Mesenchymal stem cell (in vitro differentiated cells and primary cell): ENCODE measurements at regions not wholly inside any gene's neighbourhood (a gene's known extent, or its start where the extent isn't known, plus 50 kb on each side); places are given as distances from the start of the nearest gene placed in this dataset.
"Not testable (repeated sequence)": the region's sequence is repeated elsewhere in the genome, so short reads cannot be mapped to it uniquely, and the experiment has no call there.

Source experiments
- DNase-seq: peaks from one replicate; pipeline ENCODE4 v3.0.0-alpha.2; 2013
- H2AFZ ChIP-seq: one replicate; pipeline ENCODE4 v1.6.1; 2013; ENCODE audit warnings: low read depth, mild to moderate bottlenecking, control low read depth, inconsistent platforms, low read length, moderate library complexity
- H2AK5ac ChIP-seq: 2 replicates; pipeline ENCODE4 v1.6.1; 2013; ENCODE audit warnings: low read length, moderate library complexity, mild to moderate bottlenecking, inconsistent platforms; ENCODE audit not compliant: severe bottlenecking
- H2BK120ac ChIP-seq: one replicate; pipeline ENCODE4 v1.6.1; 2013; ENCODE audit warnings: low read depth, mild to moderate bottlenecking, inconsistent platforms, low read length, moderate library complexity
- H2BK12ac ChIP-seq, 2 experiments: one replicate each; pipeline ENCODE4 v1.6.1; 2013; ENCODE audit warnings: inconsistent platforms in 2 of 2, low read length in 2 of 2, mild to moderate bottlenecking in 2 of 2, moderate library complexity in 2 of 2, control low read depth in 1 of 2
- H2BK15ac ChIP-seq: one replicate; pipeline ENCODE4 v1.6.1; 2013; ENCODE audit warnings: mild to moderate bottlenecking, low read depth, inconsistent platforms; ENCODE audit not compliant: poor library complexity, severe bottlenecking
- H2BK5ac ChIP-seq: 2 replicates; pipeline ENCODE4 v1.6.1; 2013; ENCODE audit warnings: low read depth, mild to moderate bottlenecking, low read length, control low read depth, inconsistent platforms; ENCODE audit not compliant: poor library complexity, severe bottlenecking
- H3K14ac ChIP-seq, 2 experiments: one replicate each; pipeline ENCODE4 v1.6.1; 2013; ENCODE audit warnings: inconsistent platforms in 2 of 2, low read length in 2 of 2, control low read depth in 1 of 2, mild to moderate bottlenecking in 1 of 2, moderate library complexity in 1 of 2
- H3K18ac ChIP-seq, 2 experiments: one replicate each; pipeline ENCODE4 v1.6.1; 2013; ENCODE audit warnings: inconsistent platforms in 2 of 2, low read length in 2 of 2, control low read depth in 1 of 2, low read depth in 1 of 2, mild to moderate bottlenecking in 1 of 2
- H3K23ac ChIP-seq, 2 experiments: one replicate each; pipeline ENCODE4 v1.6.1; 2013; ENCODE audit warnings: inconsistent platforms in 2 of 2, low read length in 2 of 2, mild to moderate bottlenecking in 2 of 2, moderate library complexity in 2 of 2, control low read depth in 1 of 2
- H3K27ac ChIP-seq: 2 replicates; pipeline ENCODE4 v1.5.1; 2013; ENCODE audit warnings: mild to moderate bottlenecking, moderate library complexity, low read length, control low read depth, inconsistent platforms; ENCODE audit not compliant: poor library complexity, severe bottlenecking
- H3K27me3 ChIP-seq, 2 experiments: 2 replicates each; pipeline versions ENCODE4 v1.6.1 to v1.7.0; 2013; ENCODE audit warnings: low read length in 2 of 2, mild to moderate bottlenecking in 2 of 2, moderate library complexity in 2 of 2, control low read depth in 1 of 2, inconsistent platforms in 1 of 2; ENCODE audit not compliant: control insufficient read depth in 1 of 2, insufficient read depth in 1 of 2
- H3K36me3 ChIP-seq, 2 experiments: 2 replicates each; pipeline versions ENCODE4 v1.6.1 to v1.7.0; 2013; ENCODE audit warnings: low read length in 2 of 2, control low read depth in 1 of 2, inconsistent platforms in 1 of 2, low read depth in 1 of 2, mild to moderate bottlenecking in 1 of 2; ENCODE audit not compliant: insufficient read depth in 2 of 2, control insufficient read depth in 1 of 2
- H3K4ac ChIP-seq, 2 experiments: one replicate each; pipeline ENCODE4 v1.6.1; 2013; ENCODE audit warnings: inconsistent platforms in 2 of 2, low read length in 2 of 2, mild to moderate bottlenecking in 2 of 2, moderate library complexity in 2 of 2, control low read depth in 1 of 2, low read depth in 1 of 2
- H3K4me1 ChIP-seq: 2 replicates; pipeline ENCODE4 v1.6.1; 2013; ENCODE audit warnings: low read depth, low read length, control low read depth; ENCODE audit not compliant: control insufficient read depth, insufficient read depth
- H3K4me2 ChIP-seq: 2 replicates; pipeline ENCODE4 v1.6.1; 2013; ENCODE audit warnings: low read length, mild to moderate bottlenecking, inconsistent platforms; ENCODE audit not compliant: poor library complexity, severe bottlenecking
- H3K4me3 ChIP-seq, 2 experiments: 2 replicates each; pipeline versions ENCODE4 v1.5.1 to v1.7.0; 2013; ENCODE audit warnings: low read length in 2 of 2, mild to moderate bottlenecking in 2 of 2, control low read depth in 1 of 2, low read depth in 1 of 2; ENCODE audit not compliant: insufficient read depth in 1 of 2
- H3K79me1 ChIP-seq: replicated peaks from 2 replicates; pipeline ENCODE4 v1.6.1; 2013; ENCODE audit warnings: mild to moderate bottlenecking, control low read depth, low read length, inconsistent platforms; ENCODE audit not compliant: poor library complexity, severe bottlenecking
- H3K9ac ChIP-seq: 2 replicates; pipeline ENCODE4 v1.7.0; 2013; ENCODE audit warnings: mild to moderate bottlenecking, low read length, moderate library complexity
- H3K9me3 ChIP-seq: 2 replicates; pipeline ENCODE4 v1.7.0; 2013; ENCODE audit warnings: mild to moderate bottlenecking, low read length; ENCODE audit not compliant: control insufficient read depth
- H4K8ac ChIP-seq: one replicate; pipeline ENCODE4 v1.6.1; 2013; ENCODE audit warnings: inconsistent platforms, mild to moderate bottlenecking, low read length, moderate library complexity
- H4K91ac ChIP-seq: one replicate; pipeline ENCODE4 v1.6.1; 2013; ENCODE audit warnings: mild to moderate bottlenecking, low read length, inconsistent platforms
- WGBS: methylation state at CpG from one replicate; pipeline ENCODE4 v1.1.7; 2013; ENCODE audit warnings: mixed read lengths; 5-methylcytosine and 5-hydroxymethylcytosine counted together

DNA sequence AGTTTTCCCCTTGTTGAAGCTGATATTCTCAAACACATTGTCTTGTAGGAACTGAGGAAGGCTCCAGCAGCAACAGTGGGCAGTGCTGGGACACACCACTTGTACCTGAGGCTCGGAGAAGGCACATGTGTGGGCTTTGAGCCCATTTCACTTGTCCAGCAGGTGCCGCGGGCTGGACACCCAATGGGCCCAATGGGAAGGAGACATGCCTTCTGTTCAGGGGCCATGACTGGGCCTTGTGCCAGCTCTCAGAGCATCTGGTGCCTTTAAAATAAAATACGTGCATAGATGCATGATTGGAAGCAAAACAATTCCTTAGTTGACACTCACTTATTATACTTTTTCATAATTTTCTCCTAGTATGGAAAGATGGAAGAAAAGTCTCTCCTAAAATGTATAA is 334.2 kb downstream of the KLF13 start:
- Histone ChIP-seq H2AFZ (no peak overlapping the region), H3K4ac (no peak overlapping the region), H4K8ac (no peak overlapping the region), H3K23ac (no peak overlapping the region), H3K4me1 (no peaks in the 10 kb centered on the region), H3K9me3 (no peaks in the 10 kb centered on the region), H4K91ac (no peak overlapping the region), H2BK5ac (no peak overlapping the region), H3K27me3 (no peaks in the 10 kb centered on the region), H2BK120ac (no peak overlapping the region), H3K36me3 (no peaks in the 10 kb centered on the region), H3K14ac (no peak overlapping the region), H3K79me1 (no peaks in the 10 kb centered on the region), H3K18ac (no peak overlapping the region), H3K4me2 (no peak overlapping the region), H2BK15ac (no peak overlapping the region), H3K9ac (no peak overlapping the region), H2BK12ac (no peak overlapping the region), H3K27ac (no peak overlapping the region), H2AK5ac (no peak overlapping the region), H3K4me3 (no peak overlapping the region)
- WGBS, result 80% methylated on average over 3 of the region's 4 CpGs
- no peak for DNase-seq

DNA sequence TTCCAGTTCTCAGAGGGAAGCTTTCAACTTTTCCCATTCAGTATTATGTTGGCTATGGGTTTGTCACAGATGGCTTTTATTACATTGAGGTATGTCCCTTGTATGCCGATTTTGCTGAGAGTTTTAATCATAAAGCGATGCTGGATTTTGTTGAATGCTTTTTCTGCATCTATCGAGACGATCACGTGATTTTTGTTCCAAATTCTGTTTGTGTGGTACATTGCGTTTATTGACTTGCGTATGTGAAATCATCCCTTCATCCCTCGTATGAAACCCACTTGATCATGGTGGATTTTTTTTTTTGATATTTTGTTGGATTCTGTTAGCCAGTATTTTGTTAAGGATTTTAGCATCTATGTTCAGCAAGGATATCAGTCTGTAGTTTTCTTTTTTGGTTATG is 339.1 kb downstream of the KLF13 start:
- DNase-seq, H4K8ac ChIP-seq, H2AK5ac ChIP-seq, H3K4me3 ChIP-seq, H3K23ac ChIP-seq, H3K9me3 ChIP-seq, H4K91ac ChIP-seq, H2BK5ac ChIP-seq, H3K18ac ChIP-seq, H3K27ac ChIP-seq, H2BK120ac ChIP-seq, H2BK12ac ChIP-seq, H3K4ac ChIP-seq, H3K9ac ChIP-seq, H3K4me1 ChIP-seq, H3K79me1 ChIP-seq, H3K14ac ChIP-seq, H3K4me2 ChIP-seq, H3K27me3 ChIP-seq, H2AFZ ChIP-seq, H2BK15ac ChIP-seq, H3K36me3 ChIP-seq: not testable (repeated sequence)
- 93% methylated on average over 8 of the region's 8 CpGs for WGBS

DNA sequence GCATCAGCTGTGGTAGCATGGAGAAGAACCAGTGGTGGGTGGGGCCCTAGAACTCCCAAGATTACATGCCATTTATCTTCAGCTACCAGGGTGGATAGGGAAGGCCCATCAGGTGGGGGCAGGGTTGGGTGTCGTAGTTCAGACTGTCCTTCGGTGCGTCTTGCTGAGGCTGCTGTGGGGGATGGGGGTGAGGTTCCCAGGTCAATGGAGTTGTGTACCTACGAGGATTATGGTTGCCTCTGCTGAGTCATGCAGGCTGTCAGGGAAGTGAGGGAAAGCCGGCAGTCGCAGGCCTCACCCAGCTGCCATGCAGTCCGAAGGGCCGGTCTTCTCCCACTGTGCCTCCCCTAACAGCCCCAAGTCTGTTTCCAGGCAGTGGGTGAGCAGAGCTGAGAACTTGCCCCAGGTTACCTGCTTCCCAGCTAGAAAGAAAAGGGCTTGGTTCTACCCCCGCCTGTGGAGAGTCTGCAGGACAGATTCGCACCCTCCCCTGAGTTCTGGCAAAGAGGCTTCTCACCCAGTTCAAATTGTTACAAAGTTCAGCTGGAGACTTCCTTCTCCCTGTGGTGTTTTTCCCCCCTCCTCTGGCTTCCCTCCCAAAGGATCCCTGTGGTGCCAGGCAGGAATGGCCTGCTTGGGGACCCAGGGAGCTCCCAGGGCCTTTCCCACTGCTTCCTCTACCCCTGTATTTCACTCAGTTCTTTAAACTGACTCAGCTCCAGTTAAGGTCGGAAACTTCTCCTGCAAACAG is 342.7 kb downstream of the KLF13 start:
- H3K79me1 ChIP-seq, H4K91ac ChIP-seq, H3K4me2 ChIP-seq, H3K18ac ChIP-seq, H3K27me3 ChIP-seq, H3K9ac ChIP-seq, H3K4ac ChIP-seq, H3K4me3 ChIP-seq, H3K36me3 ChIP-seq, H2BK12ac ChIP-seq, H3K4me1 ChIP-seq, H3K27ac ChIP-seq, H2BK120ac ChIP-seq, H3K14ac ChIP-seq, H2AFZ ChIP-seq, H2BK15ac ChIP-seq, H3K23ac ChIP-seq, H3K9me3 ChIP-seq, DNase-seq, H4K8ac ChIP-seq, H2AK5ac ChIP-seq, H2BK5ac ChIP-seq: not testable (repeated sequence)
- 71% methylated on average over 8 of the region's 11 CpGs for WGBS

DNA sequence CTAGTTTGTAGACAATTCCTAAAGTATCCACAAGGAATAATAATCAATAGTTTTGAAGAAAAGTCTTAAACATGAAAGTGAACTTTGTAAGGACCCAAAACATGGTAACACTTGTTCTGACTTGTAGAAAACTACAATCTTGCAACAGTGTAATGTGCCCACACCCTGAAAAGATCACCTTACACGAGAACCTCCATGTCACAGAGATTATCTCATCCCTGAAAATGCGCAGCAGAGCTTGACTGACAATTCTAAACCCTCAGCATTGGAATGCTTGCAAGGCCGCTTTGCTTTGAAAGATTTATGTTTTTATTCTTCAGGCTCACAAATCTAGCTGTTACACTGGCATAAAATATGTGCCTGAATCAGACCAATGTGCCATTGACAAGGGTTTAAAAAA is 346.6 kb downstream of the KLF13 start:
- H3K79me1 ChIP-seq, H3K9ac ChIP-seq: not testable (repeated sequence)

More for the DNA sequence above, 346.6 kb downstream of the KLF13 start:
- H2AK5ac ChIP-seq, H3K36me3 ChIP-seq, H2BK15ac ChIP-seq, H3K4me2 ChIP-seq, DNase-seq, H2BK120ac ChIP-seq, H3K23ac ChIP-seq, H4K91ac ChIP-seq, H4K8ac ChIP-seq, H3K18ac ChIP-seq, H2AFZ ChIP-seq, H3K4me3 ChIP-seq, H3K9me3 ChIP-seq, H3K4me1 ChIP-seq, H3K27ac ChIP-seq, H3K14ac ChIP-seq, H2BK5ac ChIP-seq, H3K27me3 ChIP-seq, H2BK12ac ChIP-seq, H3K4ac ChIP-seq: not testable (repeated sequence)
- WGBS, result 60% methylated on average over 3 of the region's 3 CpGs
